ENCODE measurements at regions not wholly inside any gene's neighbourhood (a gene's known extent, or its start where the extent isn't known, plus 50 kb on each side); places are given as distances from the start of the nearest gene placed in this dataset.

DNA sequence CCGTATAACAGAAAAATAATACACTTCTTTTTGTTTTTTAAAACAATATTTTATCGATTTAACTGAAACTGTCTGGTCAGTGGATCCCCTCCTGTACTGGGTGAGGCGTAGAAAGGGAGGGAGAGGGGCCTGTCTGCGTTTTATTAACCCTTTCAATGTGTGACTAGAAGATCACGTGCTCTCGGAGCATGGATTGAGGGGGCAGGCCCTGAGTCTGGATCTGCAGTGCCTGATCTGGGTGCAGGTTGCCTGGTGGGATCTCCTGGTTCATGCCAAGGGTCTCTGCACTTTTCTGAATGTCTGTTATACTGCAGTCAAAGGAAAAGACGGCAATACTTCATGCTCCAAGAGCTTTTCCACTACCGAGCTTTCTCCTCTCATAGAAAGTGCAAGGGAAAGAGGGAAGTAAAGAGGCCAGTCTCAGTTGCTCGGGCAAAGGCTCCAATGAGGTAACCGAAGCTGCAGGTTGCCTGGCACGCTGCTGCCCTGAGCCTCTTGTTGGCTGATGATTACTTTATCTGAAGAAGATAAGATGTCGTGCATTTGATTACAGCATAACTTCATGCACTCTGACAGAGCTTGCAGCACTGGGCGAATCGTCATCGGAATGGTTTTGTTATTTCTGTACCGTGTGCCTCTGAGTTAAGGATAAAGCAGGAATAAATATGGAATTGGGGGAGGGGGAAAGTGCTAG, 167.5 kb upstream of the PMEPA1 start:
- H3K79me2 ChIP-seq (ENCODE audit: control insufficient read depth, insufficient read depth, low read length), result no peaks in the 10 kb centered on the region
- H3K4me2 ChIP-seq (ENCODE audit: control insufficient read depth, insufficient read depth), result no peak overlapping the region
- FAIRE-seq (no peak), DNase-seq (ENCODE audit: low read depth, low spot score) (no peak), ATAC-seq (no peak)
- in situ Hi-C loops (cut with MboI), result no loop called here
- BruUV-seq (replicated peaks), result no TSS peak
- H4K20me1 ChIP-seq (ENCODE audit: control insufficient read depth, insufficient read depth), result no peaks in the 10 kb centered on the region
- TF ChIP-seq STAT3 (IDR thresholded peaks at IDR 0.05; ENCODE audit: low read depth, low read length) (no peak), ZNF384 (IDR thresholded peaks at IDR 0.05; ENCODE audit: borderline replicate concordance, low read depth, low read length) (no peak), JUNB (IDR thresholded peaks at IDR 0.05) (no peak), SUZ12 (IDR thresholded peaks at IDR 0.05; ENCODE audit: unreplicated experiment) (no peak)
- CTCF ChIA-PET, result no interaction called here
- no peak overlapping the region for H3K4me3 ChIP-seq
- 27% methylated on average over 16 of the region's 16 CpGs for WGBS (ENCODE audit: insufficient coverage, insufficient replicate concordance, low lambda C conversion rate, missing lambda C conversion rate)
- SMC1A ChIA-PET (ENCODE audit: uncharacterized antibody, unreplicated experiment), result no interaction called here
- H3K27me3 ChIP-seq (replicated peaks in 1 of 2; ENCODE audit: control insufficient read depth in 2 of 2, insufficient read depth in 2 of 2, low read length in 1 of 2), result peaks cover 3 to 6% of the 10 kb centered on the region in 2 experiments; a peak in 2 of 4 replicates
- H3K4me1 ChIP-seq (ENCODE audit: control insufficient read depth, insufficient read depth, low read length), result no peaks in the 10 kb centered on the region
- POLR2A ChIA-PET, result no interaction called here
- intact Hi-C loops (cut with micrococcal nuclease; ENCODE audit: unreplicated experiment), result no loop called here
- H3K9me3 ChIP-seq (replicated peaks; ENCODE audit: control insufficient read depth, insufficient read depth, low read length), result no peaks in the 10 kb centered on the region; the same call in 2 of the 3 replicates
- no peak overlapping the region for H3K9ac ChIP-seq (ENCODE audit: control insufficient read depth, insufficient read depth, low read length)
- H3K27ac ChIP-seq (ENCODE audit: control insufficient read depth, insufficient read depth), result no peak overlapping the region
- RAD21 ChIA-PET (ENCODE audit: unreplicated experiment), result no interaction called here
- H2AFZ ChIP-seq (ENCODE audit: control insufficient read depth, low read depth, low read length), result no peak overlapping the region
- H3K36me3 ChIP-seq (ENCODE audit: control insufficient read depth in 2 of 2, insufficient read depth in 2 of 2, low read length in 1 of 2), result no peaks in the 10 kb centered on the region

- CTCF ChIA-PET, result no interaction called here
- SMC1A ChIA-PET (ENCODE audit: uncharacterized antibody, unreplicated experiment), result no interaction called here
- BruUV-seq (replicated peaks), result no TSS peak
- DNase-seq (ENCODE audit: low read depth, low spot score) (no peak), ATAC-seq (no peak), FAIRE-seq (no peak)
- POLR2A ChIA-PET, result no interaction called here
- no peaks in the 10 kb centered on the region; the same call in 2 of the 3 replicates for H3K9me3 ChIP-seq (replicated peaks; ENCODE audit: control insufficient read depth, insufficient read depth, low read length)
- no peak overlapping the region for H3K27ac ChIP-seq (ENCODE audit: control insufficient read depth, insufficient read depth)
- H3K4me2 ChIP-seq (ENCODE audit: control insufficient read depth, insufficient read depth), result no peak overlapping the region
- no peaks in the 10 kb centered on the region for H4K20me1 ChIP-seq (ENCODE audit: control insufficient read depth, insufficient read depth)
- no peak overlapping the region for H3K4me3 ChIP-seq
- RAD21 ChIA-PET (ENCODE audit: unreplicated experiment), result no interaction called here
- no peaks in the 10 kb centered on the region for H3K79me2 ChIP-seq (ENCODE audit: control insufficient read depth, insufficient read depth, low read length)
- no peaks in the 10 kb centered on the region for H3K36me3 ChIP-seq (ENCODE audit: control insufficient read depth in 2 of 2, insufficient read depth in 2 of 2, low read length in 1 of 2)
- H3K27me3 ChIP-seq (replicated peaks in 1 of 2; ENCODE audit: control insufficient read depth in 2 of 2, insufficient read depth in 2 of 2, low read length in 1 of 2), result peaks cover 1 to 6% of the 10 kb centered on the region in 2 experiments; a peak in 2 of 4 replicates
- H3K9ac ChIP-seq (ENCODE audit: control insufficient read depth, insufficient read depth, low read length), result no peak overlapping the region
- no peak for TF ChIP-seq SUPT20H (IDR thresholded peaks at IDR 0.05; ENCODE audit: borderline replicate concordance, control insufficient read depth, low read depth, low read length)
- in situ Hi-C loops (cut with MboI), result no loop called here
- H3K4me1 ChIP-seq (ENCODE audit: control insufficient read depth, insufficient read depth, low read length), result no peaks in the 10 kb centered on the region
- H2AFZ ChIP-seq (ENCODE audit: control insufficient read depth, low read depth, low read length), result no peak overlapping the region
- intact Hi-C loops (cut with micrococcal nuclease; ENCODE audit: unreplicated experiment), result no loop called here
- 25% methylated on average over 4 of the region's 4 CpGs for WGBS (ENCODE audit: insufficient coverage, insufficient replicate concordance, low lambda C conversion rate, missing lambda C conversion rate)
These were observed 166.3 kb upstream of the PMEPA1 start for GRCh38 chr20:57876163-57876562.

Data from GM12878 (cell line).